K562 (cell line): ENCODE measurements at regions not wholly inside any gene's neighbourhood (a gene's known extent, or its start where the extent isn't known, plus 50 kb on each side); places are given as distances from the start of the nearest gene placed in this dataset.

Experiments
- ATAC-seq: fragments of 200-7000 bp; cut with Tn5 transposase; 3 replicates; pipeline ENCODE4 v1.9.1; 2020; ENCODE audit warnings: moderate library complexity
- BruUV-seq: library from RNA; stranded (reverse); fragments of 400-500 nt; replicated peaks from 2 replicates; lab custom pipeline; 2021; lab: Mats Ljungman, UMichigan
- CTCF ChIA-PET: fragments of 300-600 bp; formaldehyde crosslinking; extraction: SDS; loops from one replicate; lab custom pipeline; 2021; ENCODE audit warnings: low intra/inter-chr PET ratio; lab: Yijun Ruan, JAX
- POLR2A ChIA-PET: fragments of 300-600, 350-650 bp; sonication (Branson Sonifier 250); formaldehyde crosslinking; extraction: SDS; loops from one replicate; lab custom pipeline; 2021; ENCODE audit warnings: antibody characterized with exemption, inconsistent platforms; lab: Yijun Ruan, JAX
- DNase-seq, 4 experiments: peaks; one replicate each; pipeline versions ENCODE4 v3.0.0 to v3.0.0-alpha.2; 2011 to 2018; ENCODE audit warnings: low spot score in 3 of 4, mixed read lengths in 3 of 4; ENCODE audit errors: extremely low read depth in 1 of 4
- FAIRE-seq: peaks from 2 replicates; lab custom pipeline; 2011; peaks lifted over from hg19 to GRCh38; lab: Jason Lieb, UNC
- H2AFZ ChIP-seq: 2 replicates; pipeline ENCODE4 v1.6.0; 2011; ENCODE audit warnings: low read depth, low read length, control low read depth, inconsistent platforms
- H3K27ac ChIP-seq: fragments of 200-600 bp; 3 replicates; pipeline ENCODE4 v1.8.0; 2011; ENCODE audit warnings: low read depth, mild to moderate bottlenecking, control low read depth, inconsistent platforms, low read length, moderate library complexity, mixed read lengths; ENCODE audit errors: extremely low read depth
- H3K27me3 ChIP-seq, 2 experiments: fragments of 300-600 bp in 1 of 2; 2 replicates in 1 of 2; 3 replicates in 1 of 2; pipeline versions ENCODE4 v1.6.0 to v1.8.0; 2011; ENCODE audit warnings: inconsistent platforms in 2 of 2, low read length in 2 of 2, mild to moderate bottlenecking in 1 of 2, mixed read lengths in 1 of 2, moderate library complexity in 1 of 2; ENCODE audit not compliant: control insufficient read depth in 2 of 2, insufficient read depth in 2 of 2
- H3K36me3 ChIP-seq: fragments of 300-600 bp; 3 replicates; pipeline ENCODE4 v1.8.0; 2011; ENCODE audit warnings: mild to moderate bottlenecking, low read length, inconsistent platforms; ENCODE audit not compliant: control insufficient read depth, insufficient read depth
- H3K4me1 ChIP-seq, 2 experiments: fragments of 200-600 bp in 1 of 2; replicated peaks in 1 of 2; 2 replicates in 1 of 2; 3 replicates in 1 of 2; pipeline versions ENCODE4 v1.5.1 to v1.8.0; 2011; ENCODE audit warnings: inconsistent platforms in 2 of 2, low read length in 2 of 2, mild to moderate bottlenecking in 1 of 2, mixed read lengths in 1 of 2, moderate library complexity in 1 of 2; ENCODE audit not compliant: control insufficient read depth in 2 of 2, insufficient read depth in 2 of 2
- H3K4me2 ChIP-seq: 2 replicates; pipeline ENCODE4 v1.6.1; 2011; ENCODE audit warnings: low read length, control low read depth, inconsistent platforms, mixed read lengths; ENCODE audit not compliant: insufficient read depth
- H3K4me3 ChIP-seq: fragments of 200-600 bp; sonication (generic), shearing (Covaris generic); 2 replicates; pipeline ENCODE4 v1.5.1; 2016; ENCODE audit warnings: control low read depth, inconsistent platforms
- H3K79me2 ChIP-seq: fragments of 200-600 bp; 3 replicates; pipeline ENCODE4 v1.8.0; 2011; ENCODE audit warnings: low read length, inconsistent platforms; ENCODE audit not compliant: control insufficient read depth, insufficient read depth
- H3K9ac ChIP-seq, 2 experiments: 2 replicates each; pipeline versions ENCODE4 v1.6.0 to v1.6.1; 2011; ENCODE audit warnings: low read depth in 2 of 2, low read length in 2 of 2, control low read depth in 1 of 2, inconsistent platforms in 1 of 2, mild to moderate bottlenecking in 1 of 2, mixed read lengths in 1 of 2; ENCODE audit not compliant: insufficient read depth in 1 of 2
- H3K9me1 ChIP-seq: one replicate; pipeline ENCODE4 v1.6.0; 2011; ENCODE audit warnings: inconsistent platforms, mild to moderate bottlenecking, low read length, moderate library complexity; ENCODE audit not compliant: control insufficient read depth, insufficient read depth
- H3K9me3 ChIP-seq: replicated peaks from 2 replicates; pipeline ENCODE4 v1.5.1; 2011; ENCODE audit warnings: low read depth, low read length, inconsistent platforms; ENCODE audit not compliant: control insufficient read depth, insufficient read depth
- H4K20me1 ChIP-seq: replicated peaks from 2 replicates; pipeline ENCODE4 v1.6.1; 2011; ENCODE audit warnings: low read length, inconsistent platforms, mixed read lengths; ENCODE audit not compliant: control insufficient read depth, insufficient read depth
- ASH1L ChIP-seq: fragments of 450-650 bp; IDR thresholded peaks from 2 replicates; pipeline ENCODE4 v1.6.1; 2018; ENCODE audit warnings: borderline replicate concordance, mild to moderate bottlenecking, low read depth; ENCODE audit not compliant: partially characterized antibody
- BACH1 ChIP-seq: fragments of 200-800 bp; sonication (Bioruptor generic); IDR thresholded peaks from 2 replicates; pipeline ENCODE4 v1.6.1; 2016; ENCODE audit warnings: missing genetic modification characterization, missing compliant biosample characterization
- KAT7 ChIP-seq: sonication (generic); formaldehyde crosslinking; IDR thresholded peaks from 2 replicates; pipeline ENCODE4 v1.8.0; 2022; ENCODE audit warnings: missing genetic modification reagents, mild to moderate bottlenecking, borderline replicate concordance
- KDM2B ChIP-seq: fragments of 250-450 bp; sonication (Bioruptor Pico); IDR thresholded peaks from 2 replicates; pipeline ENCODE4 v1.8.0; 2021; ENCODE audit warnings: mild to moderate bottlenecking, moderate library complexity
- KDM5B ChIP-seq: fragments of 200-600 bp; sonication (generic); IDR thresholded peaks from 2 replicates; pipeline ENCODE4 v1.6.1; 2012; ENCODE audit warnings: low read depth, mild to moderate bottlenecking, moderate library complexity, low read length, control low read depth, inconsistent platforms; ENCODE audit not compliant: insufficient replicate concordance
- KHSRP ChIP-seq: fragments of 450-650 bp; IDR thresholded peaks from 2 replicates; pipeline ENCODE4 v1.6.1; 2017
- ZFP30 ChIP-seq: fragments of 250-450 bp; sonication (Bioruptor Pico); IDR thresholded peaks from 2 replicates; pipeline ENCODE4 v1.8.0; 2022; ENCODE audit warnings: moderate library complexity, mild to moderate bottlenecking, inconsistent platforms, borderline replicate concordance
- ZNF707 ChIP-seq: fragments of 250-450 bp; sonication (Bioruptor Pico); conservative IDR thresholded peaks from 2 replicates; pipeline ENCODE4 v1.8.0; 2022; ENCODE audit warnings: inconsistent platforms, mild to moderate bottlenecking, moderate library complexity
- WGBS: fragments of 100-300 bp; shearing (Covaris generic); methylation state at CpG from one replicate; pipeline ENCODE4 v1.1.6; 2016; ENCODE audit warnings: low coverage, mixed read lengths; ENCODE audit not compliant: insufficient coverage; ENCODE audit errors: missing lambda C conversion rate; 5-methylcytosine and 5-hydroxymethylcytosine counted together
- in situ Hi-C: fragments of 300-500 bp; cut with MboI; formaldehyde crosslinking; loops from 4 replicates; pipeline ENCODE4 v1.15.0; 2018; ENCODE audit warnings: inconsistent platforms, mixed read lengths
- intact Hi-C: fragments of 100-400 bp; cut with micrococcal nuclease; formaldehyde crosslinking; loops from 2 replicates; pipeline ENCODE4 v1.14.2; 2022
- TF ChIP-seq, protein P1 (sequence below): fragments of 450-650 bp; IDR thresholded peaks from 2 replicates; pipeline ENCODE4 v1.6.1; 2016
- TF ChIP-seq, protein P2 (sequence below): sonication (generic); formaldehyde crosslinking; IDR thresholded peaks from 2 replicates; pipeline ENCODE4 v1.8.0; 2023; ENCODE audit warnings: mild to moderate bottlenecking, missing genetic modification reagents

DNA sequence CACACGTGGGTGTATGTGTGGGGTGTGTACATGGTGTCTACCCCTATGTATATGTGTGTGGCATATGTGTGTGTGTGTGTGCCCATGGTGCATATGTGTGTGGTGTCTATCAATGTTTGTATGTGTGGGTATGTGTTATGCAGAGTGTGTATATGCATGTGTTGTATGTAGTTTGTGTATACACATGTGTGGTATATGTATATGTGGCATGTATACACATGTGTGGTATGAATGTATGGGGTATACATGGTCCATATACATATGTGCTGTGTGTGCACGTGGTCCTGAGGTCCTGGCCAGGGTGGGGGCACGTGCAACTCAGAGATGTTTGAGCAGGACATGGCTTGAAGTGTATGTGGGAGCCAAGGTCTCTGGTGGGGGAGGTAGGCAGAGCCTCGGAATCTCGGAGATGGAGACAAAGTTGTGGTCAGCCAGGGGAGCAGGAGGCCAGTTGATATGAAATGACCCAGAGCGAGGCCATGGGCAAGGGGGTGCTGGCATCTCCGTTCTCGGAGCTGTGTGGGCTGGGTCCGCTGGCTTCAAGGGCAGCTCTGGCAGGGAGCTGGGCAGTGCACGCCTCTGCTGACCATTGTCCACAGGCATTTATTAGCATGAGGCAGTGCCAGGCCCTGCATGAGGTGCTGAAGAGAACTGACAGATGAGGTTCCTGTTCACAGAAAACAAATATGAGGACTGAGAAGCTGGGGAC lies 276.2 kb upstream of the CHD6 start:
- H3K9ac ChIP-seq, result no peak overlapping the region
- H3K27ac ChIP-seq, result no peak overlapping the region
- H2AFZ ChIP-seq, result no peak overlapping the region
- no peaks in the 10 kb centered on the region for H3K9me1 ChIP-seq
- ChIA-PET CTCF (no interaction called here), POLR2A (no interaction called here)
- no peaks in the 10 kb centered on the region; the same call in 1 of the 2 replicates for H4K20me1 ChIP-seq
- FAIRE-seq, result no peak
- peaks cover 0 to 6% of the 10 kb centered on the region in 2 experiments; a peak in 2 of 5 replicates for H3K27me3 ChIP-seq
- ATAC-seq, result no peak
- intact Hi-C loops, result loop anchor here (5.0 kb wide), 1 partner anchor 157 kb away; no protein-coding TSS in a partner anchor
- no peaks in the 10 kb centered on the region for H3K9me3 ChIP-seq
- no peak overlapping the region for H3K4me2 ChIP-seq
- no peaks in the 10 kb centered on the region for H3K36me3 ChIP-seq
- WGBS, result 0% methylated on average over 10 of the region's 10 CpGs
- DNase-seq, result no peak
- H3K4me3 ChIP-seq, result no peak overlapping the region
- in situ Hi-C loops, result no loop called here
- no peaks in the 10 kb centered on the region for H3K4me1 ChIP-seq
- no peaks in the 10 kb centered on the region for H3K79me2 ChIP-seq
- no TSS peak for BruUV-seq
- no peak for TF ChIP-seq KDM2B
- TF ChIP-seq BACH1 (tag), result no peak
- TF ChIP-seq KAT7 (CRISPR knock-in tag), result no peak
- TF ChIP-seq, protein P1, sequence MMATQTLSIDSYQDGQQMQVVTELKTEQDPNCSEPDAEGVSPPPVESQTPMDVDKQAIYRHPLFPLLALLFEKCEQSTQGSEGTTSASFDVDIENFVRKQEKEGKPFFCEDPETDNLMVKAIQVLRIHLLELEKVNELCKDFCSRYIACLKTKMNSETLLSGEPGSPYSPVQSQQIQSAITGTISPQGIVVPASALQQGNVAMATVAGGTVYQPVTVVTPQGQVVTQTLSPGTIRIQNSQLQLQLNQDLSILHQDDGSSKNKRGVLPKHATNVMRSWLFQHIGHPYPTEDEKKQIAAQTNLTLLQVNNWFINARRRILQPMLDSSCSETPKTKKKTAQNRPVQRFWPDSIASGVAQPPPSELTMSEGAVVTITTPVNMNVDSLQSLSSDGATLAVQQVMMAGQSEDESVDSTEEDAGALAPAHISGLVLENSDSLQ, result no peak
- no peak for TF ChIP-seq ASH1L
- no peak for TF ChIP-seq KDM5B
- TF ChIP-seq, protein P2, sequence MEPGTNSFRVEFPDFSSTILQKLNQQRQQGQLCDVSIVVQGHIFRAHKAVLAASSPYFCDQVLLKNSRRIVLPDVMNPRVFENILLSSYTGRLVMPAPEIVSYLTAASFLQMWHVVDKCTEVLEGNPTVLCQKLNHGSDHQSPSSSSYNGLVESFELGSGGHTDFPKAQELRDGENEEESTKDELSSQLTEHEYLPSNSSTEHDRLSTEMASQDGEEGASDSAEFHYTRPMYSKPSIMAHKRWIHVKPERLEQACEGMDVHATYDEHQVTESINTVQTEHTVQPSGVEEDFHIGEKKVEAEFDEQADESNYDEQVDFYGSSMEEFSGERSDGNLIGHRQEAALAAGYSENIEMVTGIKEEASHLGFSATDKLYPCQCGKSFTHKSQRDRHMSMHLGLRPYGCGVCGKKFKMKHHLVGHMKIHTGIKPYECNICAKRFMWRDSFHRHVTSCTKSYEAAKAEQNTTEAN, result no peak
- no peak for TF ChIP-seq ZFP30
- no peak for TF ChIP-seq ZNF707
- no peak for TF ChIP-seq KHSRP
